ENCODE measurements at regions not wholly inside any gene's neighbourhood (a gene's known extent, or its start where the extent isn't known, plus 50 kb on each side); places are given as distances from the start of the nearest gene placed in this dataset.

GRCh38 chr13:85535316-85536084, 263.7 kb downstream of the SLITRK6 start:
- 18% methylated on average over 4 of the region's 4 CpGs for WGBS (ENCODE audit: insufficient coverage, insufficient replicate concordance, low lambda C conversion rate, missing lambda C conversion rate)
- in situ Hi-C loops (cut with MboI) (no loop called here), intact Hi-C loops (cut with micrococcal nuclease; ENCODE audit: unreplicated experiment) (no loop called here)
- ChIA-PET SMC1A (ENCODE audit: uncharacterized antibody, unreplicated experiment) (no interaction called here), RAD21 (ENCODE audit: unreplicated experiment) (no interaction called here), CTCF (interaction anchor here (0.7 kb wide), 1 partner anchor 38 kb away, joined by 3 read pairs; no protein-coding TSS in a partner anchor), POLR2A (interaction anchor here (0.9 kb wide), 1 partner anchor 305 kb away, joined by 3 read pairs; no protein-coding TSS in a partner anchor)
- H3K4me1 ChIP-seq (ENCODE audit: control insufficient read depth, insufficient read depth, low read length) = no peaks in the 10 kb centered on the region
- DNase-seq (ENCODE audit: low read depth, low spot score) (no peak), FAIRE-seq (no peak), ATAC-seq (no peak)
- H4K20me1 ChIP-seq (ENCODE audit: control insufficient read depth, insufficient read depth) = no peaks in the 10 kb centered on the region
- no peaks in the 10 kb centered on the region for H3K27me3 ChIP-seq (replicated peaks in 1 of 2; ENCODE audit: control insufficient read depth in 2 of 2, insufficient read depth in 2 of 2, low read length in 1 of 2)
- H3K4me3 ChIP-seq = no peak overlapping the region
- H3K9me3 ChIP-seq (replicated peaks; ENCODE audit: control insufficient read depth, insufficient read depth, low read length) = no peaks in the 10 kb centered on the region
- H3K79me2 ChIP-seq (ENCODE audit: control insufficient read depth, insufficient read depth, low read length) = no peaks in the 10 kb centered on the region
- no peaks in the 10 kb centered on the region for H3K36me3 ChIP-seq (ENCODE audit: control insufficient read depth in 2 of 2, insufficient read depth in 2 of 2, low read length in 1 of 2)
- H2AFZ ChIP-seq (ENCODE audit: control insufficient read depth, low read depth, low read length) = no peak overlapping the region
- no peak overlapping the region for H3K4me2 ChIP-seq (ENCODE audit: control insufficient read depth, insufficient read depth)
- no peak overlapping the region for H3K9ac ChIP-seq (ENCODE audit: control insufficient read depth, insufficient read depth, low read length)
- no TSS peak for BruUV-seq (replicated peaks)
- H3K27ac ChIP-seq (ENCODE audit: control insufficient read depth, insufficient read depth) = no peak overlapping the region
- TF ChIP-seq NFIC (IDR thresholded peaks at IDR 0.05; ENCODE audit: low read depth, low read length) (no peak), NBN (IDR thresholded peaks at IDR 0.05) (no peak), HDAC6 (IDR thresholded peaks at IDR 0.05; ENCODE audit: unreplicated experiment) (no peak), ZNF687 (IDR thresholded peaks at IDR 0.05) (no peak), ZBTB33 (IDR thresholded peaks at IDR 0.05) (no peak), SUZ12 (IDR thresholded peaks at IDR 0.05; ENCODE audit: unreplicated experiment) (no peak), NR2F1 (conservative IDR thresholded peaks at IDR 0.05) (no peak), ASH2L (IDR thresholded peaks at IDR 0.05; ENCODE audit: borderline replicate concordance, low read depth) (no peak), E4F1 (IDR thresholded peaks at IDR 0.05; ENCODE audit: borderline replicate concordance, partially characterized antibody) (no peak), FOXM1 (IDR thresholded peaks at IDR 0.05; ENCODE audit: low read depth, low read length) (no peak), ZNF384 (IDR thresholded peaks at IDR 0.05; ENCODE audit: borderline replicate concordance, low read depth, low read length) (no peak), MYC (IDR thresholded peaks at IDR 0.05; ENCODE audit: insufficient read depth, insufficient read length, insufficient replicate concordance, low read length, severe bottlenecking) (no peak), DPF2 (IDR thresholded peaks at IDR 0.05) (no peak), CHD4 (IDR thresholded peaks at IDR 0.05) (no peak)
